ENCODE measurements at regions not wholly inside any gene's neighbourhood (a gene's known extent, or its start where the extent isn't known, plus 50 kb on each side); places are given as distances from the start of the nearest gene placed in this dataset.

GRCh38 chr2:207327513-207327912 is 161.8 kb upstream of the KLF7 start:
- Histone ChIP-seq H3K4me3 (ENCODE audit: low read length) (no peak overlapping the region), H3K36me3 (ENCODE audit: control insufficient read depth, insufficient read depth, low read length) (no peaks in the 10 kb centered on the region), H3K27ac (ENCODE audit: low read length) (no peak overlapping the region), H3K9me3 (ENCODE audit: control insufficient read depth, low read depth, low read length) (no peaks in the 10 kb centered on the region), H3K4me1 (ENCODE audit: control insufficient read depth, insufficient read depth, low read length) (no peaks in the 10 kb centered on the region), H3K27me3 (ENCODE audit: control insufficient read depth, insufficient read depth, low read length) (no peaks in the 10 kb centered on the region)
- no CpG with 5 or more reads among the region's 1 CpG for WGBS (ENCODE audit: insufficient coverage, low lambda C conversion rate)
- no peak for DNase-seq

DNA sequence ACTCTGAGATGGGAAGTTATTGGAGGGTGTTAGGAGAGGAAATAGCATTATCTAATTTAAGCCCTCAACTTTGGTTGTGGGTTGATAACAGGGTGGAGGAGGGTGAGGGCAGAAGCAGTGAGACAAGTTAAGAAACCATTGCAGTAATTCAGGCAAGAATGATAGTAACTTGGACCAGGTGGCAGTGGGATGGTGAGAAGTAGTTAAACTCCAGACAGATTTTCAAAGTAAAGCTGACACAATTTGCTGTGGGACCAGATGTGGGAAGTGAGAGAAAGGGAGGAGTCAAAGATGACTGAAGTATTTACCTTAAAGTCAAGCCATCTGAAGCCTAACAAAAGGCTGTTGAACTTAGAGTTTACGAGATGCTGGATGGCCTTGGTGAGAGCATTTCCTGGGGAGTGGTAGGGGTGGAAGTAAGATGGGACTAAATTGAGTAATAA is 163.2 kb upstream of the KLF7 start:
- Histone ChIP-seq H3K36me3 (ENCODE audit: control insufficient read depth, insufficient read depth, low read length) (no peaks in the 10 kb centered on the region), H3K9me3 (ENCODE audit: control insufficient read depth, low read depth, low read length) (no peaks in the 10 kb centered on the region), H3K27me3 (ENCODE audit: control insufficient read depth, insufficient read depth, low read length) (no peaks in the 10 kb centered on the region), H3K27ac (ENCODE audit: low read length) (no peak overlapping the region), H3K4me3 (ENCODE audit: low read length) (no peak overlapping the region), H3K4me1 (ENCODE audit: control insufficient read depth, insufficient read depth, low read length) (no peaks in the 10 kb centered on the region)
- no peak for DNase-seq
- WGBS (ENCODE audit: insufficient coverage, low lambda C conversion rate): 38% methylated on average over 1 of the region's 1 CpG

DNA sequence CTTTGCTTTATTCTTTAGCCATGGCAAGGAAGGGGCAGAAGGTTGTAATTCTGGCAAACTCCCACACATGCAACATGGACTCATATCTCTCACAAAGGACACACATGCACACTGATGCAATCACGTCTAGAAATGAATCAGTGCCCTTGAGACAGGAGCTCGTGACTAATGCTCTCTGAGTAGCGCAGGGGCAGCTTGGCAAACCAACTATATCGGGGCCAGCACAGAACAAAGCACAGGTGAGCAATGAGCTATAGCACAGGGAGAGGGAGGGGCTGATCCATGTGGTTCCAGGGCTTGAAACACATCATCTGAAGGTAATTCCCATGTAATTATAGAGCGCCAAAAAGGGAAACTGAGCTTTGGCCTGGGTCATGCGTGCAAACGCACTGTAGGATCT is 165.2 kb upstream of the KLF7 start:
- Histone ChIP-seq H3K27ac (ENCODE audit: low read length) (no peak overlapping the region), H3K4me1 (ENCODE audit: control insufficient read depth, insufficient read depth, low read length) (no peaks in the 10 kb centered on the region)
- DNase-seq: no peak

DNA sequence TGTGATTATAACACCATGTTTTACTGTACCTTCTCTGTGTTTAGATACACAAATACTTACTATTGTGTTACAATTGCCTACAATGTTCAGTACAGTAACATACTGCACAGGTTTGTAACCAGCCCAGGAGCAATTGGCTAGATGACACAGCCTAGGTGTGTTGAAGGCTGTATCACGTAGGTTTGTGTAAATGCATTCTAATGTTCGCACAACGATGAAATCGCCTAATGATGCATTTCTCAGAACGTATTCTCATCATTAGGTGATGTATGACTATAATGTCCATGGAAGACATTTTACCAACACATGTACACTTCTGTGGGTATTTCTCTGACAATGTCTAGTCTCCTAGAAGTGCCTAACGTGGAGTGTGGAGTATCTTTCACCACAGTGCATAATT is 165.9 kb upstream of the KLF7 start:
- H3K36me3 ChIP-seq (ENCODE audit: control insufficient read depth, insufficient read depth, low read length): no peaks in the 10 kb centered on the region
- no peaks in the 10 kb centered on the region for H3K9me3 ChIP-seq (ENCODE audit: control insufficient read depth, low read depth, low read length)
- no peak for DNase-seq
- WGBS (ENCODE audit: insufficient coverage, low lambda C conversion rate): no CpG with 5 or more reads among the region's 6 CpGs
- peaks cover 3% of the 10 kb centered on the region for H3K27me3 ChIP-seq (ENCODE audit: control insufficient read depth, insufficient read depth, low read length)
- H3K4me3 ChIP-seq (ENCODE audit: low read length): no peak overlapping the region
- H3K27ac ChIP-seq (ENCODE audit: low read length): no peak overlapping the region
- H3K4me1 ChIP-seq (ENCODE audit: control insufficient read depth, insufficient read depth, low read length): no peaks in the 10 kb centered on the region

More for the DNA sequence above, 165.2 kb upstream of the KLF7 start:
- whole genome bisulfite sequencing (ENCODE audit: insufficient coverage, low lambda C conversion rate): 100% methylated on average over 3 of the region's 7 CpGs
- no peak overlapping the region for H3K4me3 ChIP-seq (ENCODE audit: low read length)
- H3K27me3 ChIP-seq (ENCODE audit: control insufficient read depth, insufficient read depth, low read length): peaks cover 3% of the 10 kb centered on the region
- H3K36me3 ChIP-seq (ENCODE audit: control insufficient read depth, insufficient read depth, low read length): no peaks in the 10 kb centered on the region
- no peaks in the 10 kb centered on the region for H3K9me3 ChIP-seq (ENCODE audit: control insufficient read depth, low read depth, low read length)

DNA sequence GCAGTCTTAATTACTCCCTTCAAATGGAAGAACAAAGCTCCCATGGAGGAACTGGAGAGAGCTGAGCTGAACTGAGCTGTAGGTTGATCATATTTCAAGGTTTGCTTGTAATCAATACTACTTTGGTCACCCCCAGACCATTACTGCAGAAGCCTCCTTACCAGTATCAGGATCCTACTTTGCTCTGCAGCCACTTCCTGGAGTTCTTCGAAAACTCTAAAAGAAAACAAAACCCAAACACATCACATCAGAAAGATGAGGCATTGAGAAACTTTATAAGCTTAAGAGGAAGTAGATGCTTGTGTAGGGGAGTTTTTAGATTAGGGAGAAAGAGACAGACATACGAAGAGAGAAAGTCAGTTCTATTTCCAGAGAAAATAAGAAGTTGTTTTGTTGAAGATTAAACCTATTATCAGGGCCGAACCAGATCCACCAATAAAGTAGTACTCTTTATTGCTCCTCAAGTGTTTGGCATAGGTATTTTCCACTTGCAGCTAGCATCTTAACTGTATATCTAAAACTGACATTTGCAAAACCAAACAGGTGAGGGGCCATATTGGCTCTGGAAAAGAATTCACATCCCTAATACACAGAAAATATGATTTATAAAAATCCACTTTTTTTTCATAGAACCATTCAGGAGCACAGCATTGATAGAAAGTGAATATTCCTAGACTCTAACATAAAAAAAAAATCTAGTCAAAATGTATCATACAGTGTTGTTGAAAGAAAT is 166.9 kb upstream of the KLF7 start:
- no peak overlapping the region for H3K27ac ChIP-seq (ENCODE audit: low read length)
- no peak overlapping the region for H3K4me3 ChIP-seq (ENCODE audit: low read length)
- no CpG with 5 or more reads among the region's 3 CpGs for WGBS (ENCODE audit: insufficient coverage, low lambda C conversion rate)
- H3K9me3 ChIP-seq (ENCODE audit: control insufficient read depth, low read depth, low read length): no peaks in the 10 kb centered on the region
- H3K4me1 ChIP-seq (ENCODE audit: control insufficient read depth, insufficient read depth, low read length): no peaks in the 10 kb centered on the region
- peaks cover 3% of the 10 kb centered on the region for H3K27me3 ChIP-seq (ENCODE audit: control insufficient read depth, insufficient read depth, low read length)
- H3K36me3 ChIP-seq (ENCODE audit: control insufficient read depth, insufficient read depth, low read length): no peaks in the 10 kb centered on the region
- DNase-seq: no peak

GRCh38 chr2:207333599-207334300 is 168.0 kb upstream of the KLF7 start:
- Histone ChIP-seq H3K36me3 (ENCODE audit: control insufficient read depth, insufficient read depth, low read length) (no peaks in the 10 kb centered on the region), H3K4me3 (ENCODE audit: low read length) (no peak overlapping the region), H3K4me1 (ENCODE audit: control insufficient read depth, insufficient read depth, low read length) (no peaks in the 10 kb centered on the region), H3K27ac (ENCODE audit: low read length) (no peak overlapping the region), H3K27me3 (ENCODE audit: control insufficient read depth, insufficient read depth, low read length) (peaks cover 3% of the 10 kb centered on the region), H3K9me3 (ENCODE audit: control insufficient read depth, low read depth, low read length) (no peaks in the 10 kb centered on the region)
- no peak for DNase-seq
- no CpG with 5 or more reads among the region's 5 CpGs for WGBS (ENCODE audit: insufficient coverage, low lambda C conversion rate)

DNA sequence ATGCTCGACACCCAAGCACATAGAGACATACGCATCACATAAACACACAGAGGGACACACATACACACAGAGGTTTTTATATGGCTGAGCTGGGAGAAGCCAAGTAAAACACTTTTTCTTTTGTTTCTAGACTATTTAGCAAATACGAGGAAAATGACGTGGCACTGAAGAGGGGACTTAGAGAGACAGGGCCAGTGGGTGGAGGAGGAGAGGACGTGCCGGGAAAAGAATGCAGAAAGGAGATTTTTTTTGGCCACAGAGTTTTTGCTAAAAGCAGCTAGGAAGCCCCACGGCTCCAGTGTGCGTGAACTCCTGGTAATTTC is 168.5 kb upstream of the KLF7 start:
- DNase-seq: no peak
- H3K4me1 ChIP-seq (ENCODE audit: control insufficient read depth, insufficient read depth, low read length): no peaks in the 10 kb centered on the region
- whole genome bisulfite sequencing (ENCODE audit: insufficient coverage, low lambda C conversion rate): 82% methylated on average over 2 of the region's 8 CpGs
- peak overlapping the region; percentile 26 for H3K27ac ChIP-seq (ENCODE audit: low read length)
- no peaks in the 10 kb centered on the region for H3K9me3 ChIP-seq (ENCODE audit: control insufficient read depth, low read depth, low read length)
- H3K36me3 ChIP-seq (ENCODE audit: control insufficient read depth, insufficient read depth, low read length): no peaks in the 10 kb centered on the region
- H3K4me3 ChIP-seq (ENCODE audit: low read length): no peak overlapping the region
- H3K27me3 ChIP-seq (ENCODE audit: control insufficient read depth, insufficient read depth, low read length): peaks cover 3% of the 10 kb centered on the region

DNA sequence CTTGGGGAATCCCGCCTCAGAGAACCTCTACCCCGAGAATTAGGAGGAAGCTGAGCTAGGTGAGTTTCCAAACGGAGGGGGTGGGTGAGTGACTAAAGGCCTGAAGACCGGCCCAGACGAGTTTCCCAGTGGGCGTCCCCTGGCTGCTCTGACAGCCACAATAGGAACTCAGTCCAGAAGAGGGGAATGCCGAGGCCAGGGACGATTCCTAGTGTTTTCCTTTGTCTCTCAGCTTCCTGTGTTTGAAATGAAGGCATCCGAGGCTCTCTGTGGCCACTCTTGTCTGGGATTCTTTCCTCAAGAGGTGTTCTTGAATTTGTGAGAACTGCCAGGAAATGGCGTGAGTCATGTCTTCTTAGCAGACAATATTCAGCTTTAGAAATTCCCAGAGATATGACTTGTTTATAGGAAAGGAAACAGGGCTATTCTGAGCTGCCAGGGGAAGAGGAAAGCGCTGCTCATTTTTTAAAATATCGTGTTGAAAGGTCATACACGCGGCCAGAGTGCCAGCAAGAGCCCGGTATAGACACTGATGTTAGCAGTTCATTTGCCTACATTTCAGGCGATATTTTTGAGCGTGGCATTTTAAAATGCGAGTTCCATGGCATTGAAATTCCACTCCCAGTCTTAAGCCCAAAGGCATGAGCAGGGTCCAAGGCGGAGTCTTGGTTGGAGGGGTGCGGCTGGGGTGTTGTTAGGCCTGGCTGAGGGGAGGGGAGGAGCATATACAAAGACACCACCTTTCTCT is 169.1 kb upstream of the KLF7 start:
- peaks cover 3% of the 10 kb centered on the region for H3K27me3 ChIP-seq (ENCODE audit: control insufficient read depth, insufficient read depth, low read length)
- no CpG with 5 or more reads among the region's 20 CpGs for WGBS (ENCODE audit: insufficient coverage, low lambda C conversion rate)
- H3K4me3 ChIP-seq (ENCODE audit: low read length): no peak overlapping the region
- no peaks in the 10 kb centered on the region for H3K9me3 ChIP-seq (ENCODE audit: control insufficient read depth, low read depth, low read length)
- DNase-seq: peak; percentile 15 to 39
- no peaks in the 10 kb centered on the region for H3K36me3 ChIP-seq (ENCODE audit: control insufficient read depth, insufficient read depth, low read length)
- no peaks in the 10 kb centered on the region for H3K4me1 ChIP-seq (ENCODE audit: control insufficient read depth, insufficient read depth, low read length)
- peak overlapping the region; percentile 26 for H3K27ac ChIP-seq (ENCODE audit: low read length)

GRCh38 chr2:207337234-207338219 is 171.8 kb upstream of the KLF7 start:
- no peaks in the 10 kb centered on the region for H3K36me3 ChIP-seq (ENCODE audit: control insufficient read depth, insufficient read depth, low read length)
- H3K9me3 ChIP-seq (ENCODE audit: control insufficient read depth, low read depth, low read length): no peaks in the 10 kb centered on the region
- peaks cover 3% of the 10 kb centered on the region for H3K27me3 ChIP-seq (ENCODE audit: control insufficient read depth, insufficient read depth, low read length)
- no peak overlapping the region for H3K27ac ChIP-seq (ENCODE audit: low read length)
- no peak overlapping the region for H3K4me3 ChIP-seq (ENCODE audit: low read length)
- DNase-seq: peak; percentile 12 to 27
- no peaks in the 10 kb centered on the region for H3K4me1 ChIP-seq (ENCODE audit: control insufficient read depth, insufficient read depth, low read length)
- no CpG with 5 or more reads among the region's 6 CpGs for WGBS (ENCODE audit: insufficient coverage, low lambda C conversion rate)

GRCh38 chr2:207338220-207338607 is 172.5 kb upstream of the KLF7 start:
- Histone ChIP-seq H3K4me3 (ENCODE audit: low read length) (no peak overlapping the region), H3K9me3 (ENCODE audit: control insufficient read depth, low read depth, low read length) (no peaks in the 10 kb centered on the region), H3K4me1 (ENCODE audit: control insufficient read depth, insufficient read depth, low read length) (no peaks in the 10 kb centered on the region), H3K27me3 (ENCODE audit: control insufficient read depth, insufficient read depth, low read length) (peaks cover 3% of the 10 kb centered on the region), H3K36me3 (ENCODE audit: control insufficient read depth, insufficient read depth, low read length) (no peaks in the 10 kb centered on the region), H3K27ac (ENCODE audit: low read length) (no peak overlapping the region)
- WGBS (ENCODE audit: insufficient coverage, low lambda C conversion rate): no CpG with 5 or more reads among the region's 3 CpGs
- DNase-seq: no peak
